HG02642 (cell line): ENCODE measurements at regions not wholly inside any gene's neighbourhood (a gene's known extent, or its start where the extent isn't known, plus 50 kb on each side); places are given as distances from the start of the nearest gene placed in this dataset.

ENCODE experiments used
- ATAC-seq: cut with Tn5 transposase; IDR thresholded peaks from one replicate; pipeline ENCODE4 v1.9.1; 2021; ENCODE audit warnings: mild to moderate bottlenecking; ENCODE audit not compliant: unreplicated experiment, poor library complexity

- no peak for ATAC-seq
Observed at GRCh38 chr4:8932884-8933283, 61.2 kb upstream of the HMX1 start.

DNA sequence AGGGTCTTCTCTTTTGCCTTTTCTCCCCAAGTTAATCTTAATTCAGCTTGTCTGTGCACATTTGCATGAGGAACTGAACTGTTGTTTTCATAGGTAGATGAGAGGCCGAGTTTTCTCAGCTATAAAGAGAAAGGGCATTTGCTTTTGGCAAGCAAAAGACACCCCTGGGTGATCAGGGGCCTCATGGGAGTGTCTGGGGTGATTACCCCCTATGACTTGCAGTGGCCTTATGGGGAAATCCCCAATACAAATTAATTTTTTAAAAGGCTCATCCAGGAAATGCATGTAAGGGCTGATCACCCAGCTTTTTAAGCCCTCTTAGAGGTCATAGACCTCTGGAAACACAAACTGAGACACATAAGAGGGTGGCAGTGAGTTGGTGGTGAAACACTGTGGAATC is 56.4 kb upstream of the HMX1 start:
- no peak for ATAC-seq

GRCh38 chr4:8922481-8922880 is 50.8 kb upstream of the HMX1 start:
- ATAC-seq = no peak

- no peak for ATAC-seq
Observed at GRCh38 chr4:8921465-8921864, 49.8 kb upstream of the HMX1 start.
